OCI-LY1 (cell line): ENCODE measurements at regions not wholly inside any gene's neighbourhood (a gene's known extent, or its start where the extent isn't known, plus 50 kb on each side); places are given as distances from the start of the nearest gene placed in this dataset.

Source experiments
- H2AFZ ChIP-seq: fragments of 200-600 bp; sonication (generic), shearing (Covaris generic); 2 replicates; pipeline ENCODE4 v1.6.0; 2014; ENCODE audit warnings: antibody characterized with exemption, mild to moderate bottlenecking, low read length
- H3F3A ChIP-seq: fragments of 200-600 bp; sonication (generic), shearing (Covaris generic); 2 replicates; pipeline ENCODE4 v1.6.0; 2014; ENCODE audit warnings: mild to moderate bottlenecking, antibody characterized with exemption, low read length, moderate library complexity; ENCODE audit not compliant: insufficient read depth
- H3K27ac ChIP-seq: fragments of 200-600 bp; sonication (generic); 2 replicates; pipeline ENCODE4 v1.5.1; 2014; ENCODE audit warnings: low read length, mixed run types, mild to moderate bottlenecking, low read depth; ENCODE audit not compliant: poor library complexity, severe bottlenecking
- H3K27me3 ChIP-seq: fragments of 200-600 bp; sonication (generic); 2 replicates; pipeline ENCODE4 v1.6.0; 2014; ENCODE audit warnings: antibody characterized with exemption, mild to moderate bottlenecking, low read length, moderate library complexity; ENCODE audit not compliant: insufficient read depth
- H3K36me3 ChIP-seq: fragments of 200-600 bp; sonication (generic); 2 replicates; pipeline ENCODE4 v1.6.1; 2014; ENCODE audit warnings: mild to moderate bottlenecking, antibody characterized with exemption, low read length, moderate library complexity, mixed read lengths; ENCODE audit not compliant: insufficient read depth
- H3K4me1 ChIP-seq: fragments of 200-600 bp; sonication (generic); 2 replicates; pipeline ENCODE4 v1.5.1; 2014; ENCODE audit warnings: mild to moderate bottlenecking, low read length, moderate library complexity; ENCODE audit not compliant: insufficient read depth, severe bottlenecking
- H3K4me2 ChIP-seq: fragments of 200-600 bp; sonication (generic), shearing (Covaris generic); 2 replicates; pipeline ENCODE4 v1.6.1; 2014; ENCODE audit warnings: low read length
- H3K4me3 ChIP-seq: fragments of 200-600 bp; sonication (generic); 2 replicates; pipeline ENCODE4 v1.5.1; 2014; ENCODE audit warnings: low read length, low read depth, mild to moderate bottlenecking, mixed read lengths; ENCODE audit not compliant: poor library complexity, severe bottlenecking
- H3K79me2 ChIP-seq: fragments of 200-600 bp; shearing (Covaris generic); 2 replicates; pipeline ENCODE4 v1.6.1; 2016; ENCODE audit warnings: mixed run types, low read length, mixed read lengths; ENCODE audit not compliant: insufficient read depth
- H3K9ac ChIP-seq: fragments of 200-600 bp; sonication (generic), shearing (Covaris generic); 2 replicates; pipeline ENCODE4 v1.6.1; 2014; ENCODE audit warnings: mild to moderate bottlenecking, low read length, mixed read lengths
- H3K9me2 ChIP-seq: fragments of 200-600 bp; sonication (generic), shearing (Covaris generic); 2 replicates; pipeline ENCODE4 v1.6.1; 2014; ENCODE audit warnings: low read depth, mild to moderate bottlenecking, low read length, mixed read lengths
- H3K9me3 ChIP-seq: fragments of 200-600 bp; shearing (Covaris generic); 2 replicates; pipeline ENCODE4 v1.6.1; 2014; ENCODE audit warnings: low read length, mixed read lengths
- H4K20me1 ChIP-seq: fragments of 200-600 bp; sonication (generic), shearing (Covaris generic); 2 replicates; pipeline ENCODE4 v1.6.0; 2016; ENCODE audit warnings: mild to moderate bottlenecking, low read length; ENCODE audit not compliant: insufficient read depth
- EZH2 ChIP-seq: fragments of 200-600 bp; sonication (generic), shearing (Covaris generic); IDR thresholded peaks from 2 replicates; pipeline ENCODE4 v1.8.0; 2017; ENCODE audit warnings: borderline replicate concordance, mixed run types, mild to moderate bottlenecking, antibody characterized with exemption, low read length, moderate library complexity, mixed read lengths
- TF ChIP-seq, protein P1 (sequence below): fragments of 200-600 bp; sonication (generic), shearing (Covaris generic); IDR thresholded peaks from 2 replicates; pipeline ENCODE4 v1.5.1; 2017; ENCODE audit warnings: mild to moderate bottlenecking, antibody characterized with exemption, low read length, moderate library complexity, mixed read lengths

DNA sequence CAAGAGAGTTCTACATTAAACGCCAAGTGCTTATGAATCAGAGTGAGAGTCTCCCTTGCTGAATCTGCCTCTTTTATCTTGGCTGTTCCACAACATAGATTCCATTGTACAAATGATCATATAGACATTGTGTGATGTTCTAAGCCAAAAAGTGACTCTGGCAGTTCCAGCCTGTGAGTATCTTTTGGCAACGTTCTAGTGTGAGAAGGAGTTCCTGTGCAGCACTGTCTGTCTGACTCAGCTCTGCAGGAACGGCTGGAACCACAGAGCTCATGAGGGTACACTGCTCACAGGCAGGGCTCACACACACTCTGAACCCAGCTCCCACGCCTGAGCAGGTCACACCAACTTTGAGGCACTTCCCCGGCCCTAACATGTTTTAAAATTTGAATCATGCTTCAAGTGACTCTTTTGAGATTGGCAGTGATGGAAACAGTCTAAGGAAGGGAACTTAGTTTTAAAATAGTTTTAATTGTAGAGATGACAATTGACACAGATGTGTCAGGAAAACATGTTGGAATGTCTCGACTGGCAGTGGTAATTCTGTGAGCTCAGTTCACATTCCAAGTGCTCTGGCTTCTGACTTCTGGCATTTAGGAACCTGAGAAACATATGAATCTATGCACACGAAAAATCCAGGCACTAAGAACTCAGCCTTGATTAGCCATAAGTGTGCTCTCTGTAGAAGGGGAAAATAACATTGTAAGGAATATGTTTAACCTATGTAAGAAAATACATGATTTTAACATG is 272.0 kb downstream of the UQCRFS1 start:
- no peaks in the 10 kb centered on the region for H3K9me3 ChIP-seq
- no peaks in the 10 kb centered on the region for H3F3A ChIP-seq
- no peaks in the 10 kb centered on the region for H3K79me2 ChIP-seq
- no peak for TF ChIP-seq EZH2
- TF ChIP-seq, protein P1, sequence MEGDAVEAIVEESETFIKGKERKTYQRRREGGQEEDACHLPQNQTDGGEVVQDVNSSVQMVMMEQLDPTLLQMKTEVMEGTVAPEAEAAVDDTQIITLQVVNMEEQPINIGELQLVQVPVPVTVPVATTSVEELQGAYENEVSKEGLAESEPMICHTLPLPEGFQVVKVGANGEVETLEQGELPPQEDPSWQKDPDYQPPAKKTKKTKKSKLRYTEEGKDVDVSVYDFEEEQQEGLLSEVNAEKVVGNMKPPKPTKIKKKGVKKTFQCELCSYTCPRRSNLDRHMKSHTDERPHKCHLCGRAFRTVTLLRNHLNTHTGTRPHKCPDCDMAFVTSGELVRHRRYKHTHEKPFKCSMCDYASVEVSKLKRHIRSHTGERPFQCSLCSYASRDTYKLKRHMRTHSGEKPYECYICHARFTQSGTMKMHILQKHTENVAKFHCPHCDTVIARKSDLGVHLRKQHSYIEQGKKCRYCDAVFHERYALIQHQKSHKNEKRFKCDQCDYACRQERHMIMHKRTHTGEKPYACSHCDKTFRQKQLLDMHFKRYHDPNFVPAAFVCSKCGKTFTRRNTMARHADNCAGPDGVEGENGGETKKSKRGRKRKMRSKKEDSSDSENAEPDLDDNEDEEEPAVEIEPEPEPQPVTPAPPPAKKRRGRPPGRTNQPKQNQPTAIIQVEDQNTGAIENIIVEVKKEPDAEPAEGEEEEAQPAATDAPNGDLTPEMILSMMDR = no peak
- H4K20me1 ChIP-seq = no peaks in the 10 kb centered on the region
- H2AFZ ChIP-seq = no peak overlapping the region
- no peak overlapping the region for H3K27ac ChIP-seq
- no peak overlapping the region for H3K4me3 ChIP-seq
- no peaks in the 10 kb centered on the region for H3K36me3 ChIP-seq
- no peak overlapping the region for H3K9ac ChIP-seq
- no peaks in the 10 kb centered on the region for H3K4me1 ChIP-seq
- no peaks in the 10 kb centered on the region for H3K9me2 ChIP-seq
- no peak overlapping the region for H3K4me2 ChIP-seq
- no peaks in the 10 kb centered on the region; the same call in 1 of the 2 replicates for H3K27me3 ChIP-seq

DNA sequence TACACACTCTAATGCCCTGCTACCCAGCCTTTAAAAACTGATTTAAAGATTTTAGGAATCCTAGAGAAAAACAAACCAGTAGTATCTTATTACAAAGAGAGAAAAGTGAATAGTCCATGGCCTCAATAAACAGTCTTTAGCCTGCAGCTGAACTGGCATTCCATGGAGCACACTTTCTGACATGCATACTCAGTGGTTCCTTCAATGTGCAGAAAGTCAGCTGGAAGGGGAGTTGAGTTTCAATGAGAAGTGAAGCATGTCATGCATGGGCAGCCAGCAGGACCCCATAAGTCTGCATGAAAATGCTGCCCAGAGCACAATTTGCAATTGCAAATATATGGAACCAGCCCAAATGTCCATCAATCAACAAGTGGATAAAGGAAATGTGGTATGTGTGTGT is 273.7 kb downstream of the UQCRFS1 start:
- Histone ChIP-seq H3K36me3 (no peaks in the 10 kb centered on the region), H3F3A (no peaks in the 10 kb centered on the region), H3K9me2 (no peaks in the 10 kb centered on the region), H3K9me3 (no peaks in the 10 kb centered on the region), H3K4me2 (no peak overlapping the region), H3K79me2 (no peaks in the 10 kb centered on the region), H3K9ac (no peak overlapping the region), H3K27me3 (no peaks in the 10 kb centered on the region; the same call in 1 of the 2 replicates), H4K20me1 (no peaks in the 10 kb centered on the region), H2AFZ (no peak overlapping the region), H3K27ac (no peak overlapping the region), H3K4me1 (no peaks in the 10 kb centered on the region), H3K4me3 (no peak overlapping the region)
- TF ChIP-seq EZH2 = no peak
- TF ChIP-seq, protein P1 = no peak

DNA sequence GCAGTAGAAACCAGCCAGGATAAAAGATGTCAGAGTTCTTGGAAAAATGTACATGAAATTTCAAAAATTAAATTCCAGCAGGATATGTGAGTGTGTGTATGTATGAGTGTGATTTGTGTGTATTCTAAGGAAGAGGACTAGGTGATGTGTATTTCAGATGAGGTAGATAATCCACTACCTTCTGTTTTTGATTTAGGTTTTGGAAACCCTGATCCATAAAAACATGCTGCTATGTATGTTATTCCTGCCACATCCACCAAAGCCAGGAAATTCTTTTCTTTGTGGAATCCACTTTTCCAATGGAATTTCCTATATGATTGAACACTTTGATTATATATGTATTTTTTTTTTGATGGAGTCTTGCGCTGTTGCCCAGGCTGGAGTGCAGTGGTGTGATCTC is 276.9 kb downstream of the UQCRFS1 start:
- no peaks in the 10 kb centered on the region for H4K20me1 ChIP-seq
- H3K36me3 ChIP-seq = no peaks in the 10 kb centered on the region
- no peak overlapping the region for H3K9ac ChIP-seq
- no peak for TF ChIP-seq EZH2
- TF ChIP-seq, protein P1 = no peak
- H3K9me3 ChIP-seq = no peaks in the 10 kb centered on the region
- H3K27me3 ChIP-seq = no peaks in the 10 kb centered on the region
- H3K4me2 ChIP-seq = no peak overlapping the region
- H3K79me2 ChIP-seq = no peaks in the 10 kb centered on the region
- H3K4me3 ChIP-seq = no peak overlapping the region
- no peak overlapping the region for H2AFZ ChIP-seq
- H3K27ac ChIP-seq = no peak overlapping the region
- H3K9me2 ChIP-seq = no peaks in the 10 kb centered on the region
- no peaks in the 10 kb centered on the region for H3K4me1 ChIP-seq
- no peaks in the 10 kb centered on the region for H3F3A ChIP-seq
